Ectodermal cell (in vitro differentiated cells): ENCODE measurements at regions not wholly inside any gene's neighbourhood (a gene's known extent, or its start where the extent isn't known, plus 50 kb on each side); places are given as distances from the start of the nearest gene placed in this dataset.
"Not testable (repeated sequence)": the region's sequence is repeated elsewhere in the genome, so short reads cannot be mapped to it uniquely, and the experiment has no call there.

Experiments used
- H3K27ac ChIP-seq: 2 replicates; pipeline ENCODE4 v1.7.0; 2013; ENCODE audit warnings: mild to moderate bottlenecking, low read depth, low read length; ENCODE audit not compliant: insufficient read depth, poor library complexity, severe bottlenecking
- H3K27me3 ChIP-seq: 2 replicates; pipeline ENCODE4 v1.7.0; 2013; ENCODE audit warnings: mild to moderate bottlenecking, low read length; ENCODE audit not compliant: insufficient read depth, control insufficient read depth, poor library complexity, severe bottlenecking
- H3K36me3 ChIP-seq: one replicate; pipeline ENCODE4 v1.7.0; 2013; ENCODE audit warnings: low read length; ENCODE audit not compliant: control insufficient read depth, insufficient read depth
- H3K4me1 ChIP-seq: one replicate; pipeline ENCODE4 v1.7.0; 2013; ENCODE audit warnings: low read length; ENCODE audit not compliant: control insufficient read depth, insufficient read depth
- H3K4me3 ChIP-seq: 2 replicates; pipeline ENCODE4 v1.7.0; 2013; ENCODE audit warnings: low read depth, low read length, control low read depth; ENCODE audit not compliant: insufficient read depth
- H3K9me3 ChIP-seq: 2 replicates; pipeline ENCODE4 v1.7.0; 2013; ENCODE audit warnings: mild to moderate bottlenecking, low read length, moderate library complexity; ENCODE audit not compliant: control insufficient read depth
- WGBS, 2 experiments: methylation state at CpG; one replicate each; pipeline ENCODE4 v1.1.7; 2013; ENCODE audit warnings: missing lambda C conversion rate in 2 of 2; 5-methylcytosine and 5-hydroxymethylcytosine counted together

- WGBS, 2 experiments, result 95% methylated on average over 6 of the region's 6 CpGs
- Histone ChIP-seq H3K27me3 (no peaks in the 10 kb centered on the region), H3K4me3 (no peak overlapping the region), H3K4me1 (peaks cover 8% of the 10 kb centered on the region), H3K36me3 (peaks cover 10% of the 10 kb centered on the region), H3K9me3 (no peaks in the 10 kb centered on the region), H3K27ac (no peak overlapping the region)
These were observed 87.2 kb upstream of the PLEKHM1 start for GRCh38 chr17:45577571-45578279.

GRCh38 chr17:45578516-45579455 lies 88.3 kb upstream of the PLEKHM1 start:
- Histone ChIP-seq H3K27me3 (no peaks in the 10 kb centered on the region), H3K4me1 (peaks cover 8% of the 10 kb centered on the region), H3K9me3 (no peaks in the 10 kb centered on the region), H3K36me3 (peaks cover 10% of the 10 kb centered on the region), H3K4me3 (no peak overlapping the region), H3K27ac (no peak overlapping the region)
- WGBS, 2 experiments, result 91 to 95% methylated on average over 10 of the region's 10 CpGs

- Histone ChIP-seq H3K27ac (no peak overlapping the region), H3K27me3 (no peaks in the 10 kb centered on the region)
- 76 to 77% methylated on average over 7 of the region's 7 CpGs for WGBS, 2 experiments
These were observed 89.3 kb upstream of the PLEKHM1 start for GRCh38 chr17:45579529-45580495.

GRCh38 chr17:45580924-45581323 lies 90.4 kb upstream of the PLEKHM1 start:
- no peak overlapping the region for H3K27ac ChIP-seq
- H3K4me1 ChIP-seq, result peaks cover 8% of the 10 kb centered on the region
- no peaks in the 10 kb centered on the region for H3K9me3 ChIP-seq
- H3K36me3 ChIP-seq, result peaks cover 10% of the 10 kb centered on the region
- H3K27me3 ChIP-seq, result no peaks in the 10 kb centered on the region
- 81 to 88% methylated on average over 7 of the region's 7 CpGs for WGBS, 2 experiments
- no peak overlapping the region for H3K4me3 ChIP-seq

More at GRCh38 chr17:45579529-45580495, 89.3 kb upstream of the PLEKHM1 start:
- H3K4me1 ChIP-seq, result peaks cover 8% of the 10 kb centered on the region
- H3K36me3 ChIP-seq, result peaks cover 10% of the 10 kb centered on the region
- no peaks in the 10 kb centered on the region for H3K9me3 ChIP-seq
- no peak overlapping the region for H3K4me3 ChIP-seq

GRCh38 chr17:45581860-45582259 lies 91.3 kb upstream of the PLEKHM1 start:
- Histone ChIP-seq H3K27me3 (no peaks in the 10 kb centered on the region), H3K4me1 (peaks cover 8% of the 10 kb centered on the region), H3K9me3 (no peaks in the 10 kb centered on the region), H3K4me3 (no peak overlapping the region), H3K36me3 (peaks cover 10% of the 10 kb centered on the region), H3K27ac (no peak overlapping the region)
- 89 to 91% methylated on average over 9 of the region's 9 CpGs for WGBS, 2 experiments

- H3K36me3 ChIP-seq, result peaks cover 10% of the 10 kb centered on the region
- peaks cover 8% of the 10 kb centered on the region for H3K4me1 ChIP-seq
- H3K4me3 ChIP-seq, result peak overlapping the region; percentile 81
- peak overlapping the region; percentile 95 for H3K27ac ChIP-seq
- H3K9me3 ChIP-seq, result no peaks in the 10 kb centered on the region
- H3K27me3 ChIP-seq, result no peaks in the 10 kb centered on the region
- 1% methylated on average over 56 to 62 of the region's 62 CpGs for WGBS, 2 experiments
These were observed 93.8 kb upstream of the PLEKHM1 start for GRCh38 chr17:45584092-45585036.

GRCh38 chr17:45585037-45585733 lies 94.7 kb upstream of the PLEKHM1 start:
- 0 to 1% methylated on average over 54 to 56 of the region's 56 CpGs for WGBS, 2 experiments
- not testable (repeated sequence) for H3K4me1 ChIP-seq, H3K27me3 ChIP-seq, H3K9me3 ChIP-seq
- peak overlapping the region; percentile 81 for H3K4me3 ChIP-seq
- peak overlapping the region; percentile 95 for H3K27ac ChIP-seq
- peaks cover 10% of the 10 kb centered on the region for H3K36me3 ChIP-seq

GRCh38 chr17:45585794-45586650 lies 95.5 kb upstream of the PLEKHM1 start:
- H3K27me3 ChIP-seq, H3K27ac ChIP-seq, H3K9me3 ChIP-seq, H3K4me1 ChIP-seq: not testable (repeated sequence)
- 4% methylated on average over 45 to 46 of the region's 62 CpGs for WGBS, 2 experiments
- Histone ChIP-seq H3K4me3 (peak overlapping the region; percentile 81), H3K36me3 (peaks cover 10% of the 10 kb centered on the region)
